Anterior cingulate cortex (tissue), 58 donors: ENCODE measurements at regions not wholly inside any gene's neighbourhood (a gene's known extent, or its start where the extent isn't known, plus 50 kb on each side); places are given as distances from the start of the nearest gene placed in this dataset.

ENCODE experiments used
- DNase-seq, 58 donors: peaks; one replicate each; lab custom pipeline; 2025; lab: John Stamatoyannopoulos, UW

GRCh38 chr15:61308437-61308836 lies 79.3 kb upstream of the RORA start:
- DNase-seq, result no peak

GRCh38 chr15:61307474-61307873 lies 78.4 kb upstream of the RORA start:
- no peak for DNase-seq

- DNase-seq, result no peak
Observed at GRCh38 chr15:61301701-61302100, 72.6 kb upstream of the RORA start.

- no peak for DNase-seq
Observed at GRCh38 chr15:61299075-61299763, 70.1 kb upstream of the RORA start.

- no peak for DNase-seq
Observed at GRCh38 chr15:61295239-61295638, 66.1 kb upstream of the RORA start.

GRCh38 chr15:61282661-61283060 lies 53.6 kb upstream of the RORA start:
- DNase-seq, result no peak

GRCh38 chr15:61281328-61281727 lies 52.2 kb upstream of the RORA start:
- DNase-seq, result no peak
